Naive thymus-derived CD4-positive, alpha-beta T cell (primary cell): ENCODE measurements at regions not wholly inside any gene's neighbourhood (a gene's known extent, or its start where the extent isn't known, plus 50 kb on each side); places are given as distances from the start of the nearest gene placed in this dataset.

Experiments used
- ATAC-seq: fragments of 150-1000 bp; cut with Tn5 transposase; 2 replicates; pipeline ENCODE4 v1.10.0; 2021; ENCODE audit warnings: mild to moderate bottlenecking, moderate library complexity
- CTCF ChIA-PET: fragments of 350-600 bp; sonication (Branson Sonifier 250); formaldehyde crosslinking; loops from one replicate; lab custom pipeline; 2021; ENCODE audit warnings: antibody characterized with exemption; lab: Charles Lee
- POLR2A ChIA-PET: fragments of 350-600 bp; sonication (Branson Sonifier 250); formaldehyde crosslinking; loops from one replicate; lab custom pipeline; 2021; ENCODE audit warnings: antibody characterized with exemption, inconsistent platforms; lab: Charles Lee
- DNase-seq, 9 donors: peaks; one replicate each; pipeline versions ENCODE4 v3.0.0 to v3.0.0-alpha.2; 2020 to 2022; ENCODE audit warnings: mixed read lengths in 1 of 9
- H3K27ac ChIP-seq: one replicate; pipeline ENCODE4 v1.7.0; 2013; ENCODE audit warnings: mild to moderate bottlenecking, low read depth, low read length, moderate library complexity
- H3K27me3 ChIP-seq, 2 donors: one replicate each; pipeline ENCODE4 v1.7.0; 2013; ENCODE audit warnings: low read length in 2 of 2, mild to moderate bottlenecking in 2 of 2, moderate library complexity in 2 of 2; ENCODE audit not compliant: control insufficient read depth in 2 of 2, insufficient read depth in 2 of 2
- H3K36me3 ChIP-seq, 3 experiments: 1 replicate in 2 of 3; 2 replicates in 1 of 3; pipeline ENCODE4 v1.7.0; 2013; ENCODE audit warnings: low read length in 3 of 3, mild to moderate bottlenecking in 3 of 3, moderate library complexity in 1 of 3; ENCODE audit not compliant: insufficient read depth in 3 of 3, control insufficient read depth in 2 of 3
- H3K4me1 ChIP-seq, 2 donors: one replicate each; pipeline ENCODE4 v1.7.0; 2013; ENCODE audit warnings: low read length in 2 of 2, mild to moderate bottlenecking in 2 of 2, moderate library complexity in 1 of 2; ENCODE audit not compliant: control insufficient read depth in 2 of 2, insufficient read depth in 2 of 2
- H3K4me3 ChIP-seq: 2 replicates; pipeline ENCODE4 v1.7.0; 2013; ENCODE audit warnings: mild to moderate bottlenecking, low read length
- H3K9me3 ChIP-seq, 3 experiments: 1 replicate in 2 of 3; 2 replicates in 1 of 3; pipeline ENCODE4 v1.7.0; 2013; ENCODE audit warnings: low read length in 3 of 3; ENCODE audit not compliant: control insufficient read depth in 2 of 3
- H3K27ac Mint-ChIP-seq, 9 donors: one replicate each; pipeline ENCODE4 v1.8.0; 2020 to 2022; ENCODE audit warnings: mixed read lengths in 9 of 9, mild to moderate bottlenecking in 8 of 9, moderate library complexity in 5 of 9, inconsistent platforms in 2 of 9
- H3K27me3 Mint-ChIP-seq, 5 donors: one replicate each; pipeline ENCODE4 v1.8.0; 2021 to 2022; ENCODE audit warnings: mixed read lengths in 5 of 5, mild to moderate bottlenecking in 1 of 5
- H3K36me3 Mint-ChIP-seq, 5 donors: one replicate each; pipeline ENCODE4 v1.8.0; 2020 to 2022; ENCODE audit warnings: mixed read lengths in 5 of 5, mild to moderate bottlenecking in 3 of 5, inconsistent platforms in 1 of 5
- H3K4me1 Mint-ChIP-seq, 7 donors: one replicate each; pipeline ENCODE4 v1.8.0; 2020 to 2022; ENCODE audit warnings: mixed read lengths in 7 of 7, mild to moderate bottlenecking in 3 of 7, inconsistent platforms in 1 of 7
- H3K4me3 Mint-ChIP-seq, 10 donors: one replicate each; pipeline ENCODE4 v1.8.0; 2020 to 2022; ENCODE audit warnings: mild to moderate bottlenecking in 10 of 10, mixed read lengths in 10 of 10, moderate library complexity in 6 of 10, inconsistent platforms in 2 of 10
- H3K9me3 Mint-ChIP-seq, 11 donors: one replicate each; pipeline ENCODE4 v1.8.0; 2020 to 2022; ENCODE audit warnings: mixed read lengths in 11 of 11, mild to moderate bottlenecking in 4 of 11, inconsistent platforms in 1 of 11, moderate library complexity in 1 of 11
- intact Hi-C, 2 donors: fragments of 100-400 bp; cut with micrococcal nuclease; formaldehyde crosslinking; loops; one replicate each; pipeline ENCODE4 v1.15.1; 2023

GRCh38 chr1:195590649-195591048, 1017.6 kb downstream of the KCNT2 start:
- ATAC-seq: no peak
- Mint-ChIP-seq H3K27ac (no peak overlapping the region), H3K36me3 (no peaks in the 10 kb centered on the region), H3K4me3 (no peak overlapping the region), H3K27me3 (no peaks in the 10 kb centered on the region), H3K4me1 (no peaks in the 10 kb centered on the region), H3K9me3 (peaks cover 0 to 32% (median 4%) of the 10 kb centered on the region in 11 donors)
- intact Hi-C loops: no loop called here
- Histone ChIP-seq H3K4me1 (no peaks in the 10 kb centered on the region), H3K27me3 (no peaks in the 10 kb centered on the region), H3K4me3 (no peak overlapping the region), H3K27ac (no peak overlapping the region), H3K9me3 (no peaks in the 10 kb centered on the region), H3K36me3 (no peaks in the 10 kb centered on the region)
- ChIA-PET POLR2A (no interaction called here), CTCF (no interaction called here)
- DNase-seq: no peak

- no peaks in the 10 kb centered on the region for H3K27me3 Mint-ChIP-seq
- ChIA-PET POLR2A (interaction anchor here (0.7 kb wide), 1 partner anchor 851 kb away, joined by 3 read pairs; no protein-coding TSS in a partner anchor), CTCF (no interaction called here)
- H3K4me3 ChIP-seq: no peak overlapping the region
- no peak overlapping the region for H3K27ac ChIP-seq
- no peaks in the 10 kb centered on the region for H3K4me1 ChIP-seq
- H3K27me3 ChIP-seq: no peaks in the 10 kb centered on the region
- no peak overlapping the region for H3K4me3 Mint-ChIP-seq
- DNase-seq (no peak), ATAC-seq (no peak)
- H3K27ac Mint-ChIP-seq: no peak overlapping the region
- no peaks in the 10 kb centered on the region for H3K4me1 Mint-ChIP-seq
- peaks cover 0 to 38% (median 2%) of the 10 kb centered on the region in 11 donors for H3K9me3 Mint-ChIP-seq
- H3K9me3 ChIP-seq: no peaks in the 10 kb centered on the region
- no peaks in the 10 kb centered on the region for H3K36me3 ChIP-seq
- no peaks in the 10 kb centered on the region for H3K36me3 Mint-ChIP-seq
- intact Hi-C loops: no loop called here
These were observed 1023.2 kb downstream of the KCNT2 start for GRCh38 chr1:195584870-195585624.

GRCh38 chr1:195580988-195581387, 1027.3 kb downstream of the KCNT2 start:
- Histone ChIP-seq H3K4me1 (no peaks in the 10 kb centered on the region), H3K4me3 (no peak overlapping the region), H3K9me3 (no peaks in the 10 kb centered on the region), H3K27me3 (no peaks in the 10 kb centered on the region), H3K27ac (no peak overlapping the region), H3K36me3 (no peaks in the 10 kb centered on the region)
- DNase-seq (no peak), ATAC-seq (no peak)
- Mint-ChIP-seq H3K36me3 (no peaks in the 10 kb centered on the region), H3K27ac (no peak overlapping the region), H3K9me3 (peaks cover 0 to 15% (median 2%) of the 10 kb centered on the region in 11 donors), H3K4me1 (no peaks in the 10 kb centered on the region), H3K27me3 (no peaks in the 10 kb centered on the region), H3K4me3 (no peak overlapping the region)
- ChIA-PET POLR2A (no interaction called here), CTCF (no interaction called here)
- intact Hi-C loops: no loop called here

- Mint-ChIP-seq H3K27me3 (no peaks in the 10 kb centered on the region), H3K27ac (no peak overlapping the region), H3K4me3 (no peak overlapping the region), H3K36me3 (no peaks in the 10 kb centered on the region), H3K4me1 (no peaks in the 10 kb centered on the region), H3K9me3 (peaks cover 0 to 18% (median 0%) of the 10 kb centered on the region in 11 donors)
- Histone ChIP-seq H3K27ac (no peak overlapping the region), H3K27me3 (no peaks in the 10 kb centered on the region), H3K36me3 (no peaks in the 10 kb centered on the region), H3K4me1 (no peaks in the 10 kb centered on the region), H3K9me3 (no peaks in the 10 kb centered on the region), H3K4me3 (no peak overlapping the region)
- POLR2A ChIA-PET: no interaction called here
- no peak for ATAC-seq
- CTCF ChIA-PET: interaction anchor here (0.6 kb wide), 1 partner anchor 52 kb away, joined by 3 read pairs; no protein-coding TSS in a partner anchor
- no peak for DNase-seq
- intact Hi-C loops: no loop called here
These were observed 1030.5 kb downstream of the KCNT2 start for GRCh38 chr1:195577748-195578147.

GRCh38 chr1:195576641-195577040, 1031.6 kb downstream of the KCNT2 start:
- DNase-seq: no peak
- Mint-ChIP-seq H3K36me3 (no peaks in the 10 kb centered on the region), H3K4me1 (no peaks in the 10 kb centered on the region), H3K9me3 (peaks cover 0 to 14% (median 0%) of the 10 kb centered on the region in 11 donors), H3K27ac (no peak overlapping the region), H3K4me3 (no peak overlapping the region), H3K27me3 (no peaks in the 10 kb centered on the region)
- ATAC-seq: no peak
- Histone ChIP-seq H3K4me3 (no peak overlapping the region), H3K4me1 (no peaks in the 10 kb centered on the region), H3K27ac (no peak overlapping the region), H3K27me3 (no peaks in the 10 kb centered on the region), H3K36me3 (no peaks in the 10 kb centered on the region), H3K9me3 (no peaks in the 10 kb centered on the region)
- POLR2A ChIA-PET: no interaction called here
- CTCF ChIA-PET: no interaction called here
- intact Hi-C loops: no loop called here

- ATAC-seq (no peak), DNase-seq (no peak)
- H3K4me3 ChIP-seq: no peak overlapping the region
- no peaks in the 10 kb centered on the region for H3K9me3 ChIP-seq
- no peaks in the 10 kb centered on the region for H3K36me3 Mint-ChIP-seq
- intact Hi-C loops: no loop called here
- no peaks in the 10 kb centered on the region for H3K27me3 Mint-ChIP-seq
- no peaks in the 10 kb centered on the region for H3K4me1 ChIP-seq
- no peaks in the 10 kb centered on the region for H3K4me1 Mint-ChIP-seq
- no peak overlapping the region for H3K4me3 Mint-ChIP-seq
- H3K27ac Mint-ChIP-seq: no peak overlapping the region
- no peak overlapping the region for H3K27ac ChIP-seq
- peaks cover 0 to 13% (median 2%) of the 10 kb centered on the region in 11 donors for H3K9me3 Mint-ChIP-seq
- no peaks in the 10 kb centered on the region for H3K36me3 ChIP-seq
- POLR2A ChIA-PET: no interaction called here
- CTCF ChIA-PET: no interaction called here
- no peaks in the 10 kb centered on the region for H3K27me3 ChIP-seq
These were observed 1033.7 kb downstream of the KCNT2 start for GRCh38 chr1:195574511-195574910.

- DNase-seq: no peak
- POLR2A ChIA-PET: no interaction called here
These were observed 1038.3 kb downstream of the KCNT2 start for GRCh38 chr1:195569934-195570333.

More at GRCh38 chr1:195569934-195570333, 1038.3 kb downstream of the KCNT2 start:
- Mint-ChIP-seq H3K27ac (no peak overlapping the region), H3K9me3 (peaks cover 0 to 13% (median 0%) of the 10 kb centered on the region in 11 donors), H3K36me3 (no peaks in the 10 kb centered on the region), H3K4me3 (no peak overlapping the region), H3K4me1 (no peaks in the 10 kb centered on the region), H3K27me3 (no peaks in the 10 kb centered on the region)
- no peak overlapping the region for H3K4me3 ChIP-seq
- H3K36me3 ChIP-seq: no peaks in the 10 kb centered on the region
- H3K9me3 ChIP-seq: no peaks in the 10 kb centered on the region
- ATAC-seq: no peak
- CTCF ChIA-PET: no interaction called here
- H3K27ac ChIP-seq: no peak overlapping the region
- H3K27me3 ChIP-seq: no peaks in the 10 kb centered on the region
- intact Hi-C loops: no loop called here
- H3K4me1 ChIP-seq: no peaks in the 10 kb centered on the region
